ENCODE measurements at regions not wholly inside any gene's neighbourhood (a gene's known extent, or its start where the extent isn't known, plus 50 kb on each side); places are given as distances from the start of the nearest gene placed in this dataset.

DNA sequence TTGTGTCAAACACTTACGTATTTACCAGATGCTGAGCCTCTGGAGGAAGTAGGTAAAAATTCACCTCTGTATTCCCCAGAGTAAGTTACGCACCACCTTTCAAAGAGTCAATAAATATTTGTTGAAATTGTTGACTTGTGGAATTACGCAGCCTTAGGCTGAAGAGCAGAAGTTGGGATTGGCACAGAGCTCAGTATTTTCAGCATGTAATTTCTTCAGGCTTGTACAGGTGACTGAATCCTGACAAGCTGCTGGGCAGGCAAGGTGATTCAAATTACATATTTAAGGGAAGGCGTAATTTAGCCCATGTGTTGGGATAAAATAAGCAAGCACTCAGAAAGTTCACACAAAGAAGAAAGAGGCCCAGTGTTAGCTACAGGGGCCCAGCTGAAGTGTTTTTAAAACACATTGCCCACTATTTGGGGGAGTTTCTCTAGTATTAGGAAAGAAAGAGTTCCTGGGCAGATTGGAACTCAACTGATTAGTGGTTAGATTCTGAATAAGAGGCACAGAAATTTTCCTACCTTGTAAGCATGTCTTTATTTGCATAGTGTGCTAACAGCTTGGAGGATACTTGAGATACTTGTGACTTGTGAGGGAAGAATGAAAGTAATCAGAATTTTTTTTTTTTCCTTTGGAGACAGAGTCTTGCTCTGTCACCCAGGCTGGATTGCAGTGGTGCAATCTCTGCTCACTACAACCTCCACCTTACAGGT lies 165.3 kb upstream of the FBXL7 start:
- TF ChIP-seq, protein P1, sequence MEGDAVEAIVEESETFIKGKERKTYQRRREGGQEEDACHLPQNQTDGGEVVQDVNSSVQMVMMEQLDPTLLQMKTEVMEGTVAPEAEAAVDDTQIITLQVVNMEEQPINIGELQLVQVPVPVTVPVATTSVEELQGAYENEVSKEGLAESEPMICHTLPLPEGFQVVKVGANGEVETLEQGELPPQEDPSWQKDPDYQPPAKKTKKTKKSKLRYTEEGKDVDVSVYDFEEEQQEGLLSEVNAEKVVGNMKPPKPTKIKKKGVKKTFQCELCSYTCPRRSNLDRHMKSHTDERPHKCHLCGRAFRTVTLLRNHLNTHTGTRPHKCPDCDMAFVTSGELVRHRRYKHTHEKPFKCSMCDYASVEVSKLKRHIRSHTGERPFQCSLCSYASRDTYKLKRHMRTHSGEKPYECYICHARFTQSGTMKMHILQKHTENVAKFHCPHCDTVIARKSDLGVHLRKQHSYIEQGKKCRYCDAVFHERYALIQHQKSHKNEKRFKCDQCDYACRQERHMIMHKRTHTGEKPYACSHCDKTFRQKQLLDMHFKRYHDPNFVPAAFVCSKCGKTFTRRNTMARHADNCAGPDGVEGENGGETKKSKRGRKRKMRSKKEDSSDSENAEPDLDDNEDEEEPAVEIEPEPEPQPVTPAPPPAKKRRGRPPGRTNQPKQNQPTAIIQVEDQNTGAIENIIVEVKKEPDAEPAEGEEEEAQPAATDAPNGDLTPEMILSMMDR (IDR thresholded peaks at IDR 0.05; ENCODE audit: control insufficient read depth, insufficient read depth, low read depth, low read length, missing control alignments) = no peak
- DNase-seq (ENCODE audit: low read depth) = no peak
- no peak overlapping the region for H3K4me3 ChIP-seq (ENCODE audit: control insufficient read depth, low read depth, low read length)

DNA sequence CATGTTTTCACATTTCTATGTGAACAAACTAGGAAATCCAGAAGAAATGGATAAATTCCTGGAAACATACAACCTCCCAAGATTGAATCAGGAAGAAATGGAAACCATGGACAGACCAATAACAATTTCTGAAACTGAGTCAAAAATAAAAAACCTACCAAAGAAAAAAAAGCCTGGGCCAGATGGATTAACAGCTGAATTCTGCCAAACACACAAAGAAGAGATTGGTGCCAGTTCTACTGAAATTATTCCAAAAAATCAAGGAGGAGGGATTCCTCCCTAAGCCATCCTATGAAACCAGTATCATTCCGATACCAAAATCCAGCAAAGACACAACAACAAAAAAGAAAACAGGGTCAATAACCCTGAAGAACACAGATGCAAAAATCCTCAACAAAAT lies 166.9 kb upstream of the FBXL7 start:
- H3K4me3 ChIP-seq (ENCODE audit: control insufficient read depth, low read depth, low read length) = no peak overlapping the region
- DNase-seq (ENCODE audit: low read depth) = no peak
- TF ChIP-seq, protein P1 (IDR thresholded peaks at IDR 0.05; ENCODE audit: control insufficient read depth, insufficient read depth, low read depth, low read length, missing control alignments) = no peak

DNA sequence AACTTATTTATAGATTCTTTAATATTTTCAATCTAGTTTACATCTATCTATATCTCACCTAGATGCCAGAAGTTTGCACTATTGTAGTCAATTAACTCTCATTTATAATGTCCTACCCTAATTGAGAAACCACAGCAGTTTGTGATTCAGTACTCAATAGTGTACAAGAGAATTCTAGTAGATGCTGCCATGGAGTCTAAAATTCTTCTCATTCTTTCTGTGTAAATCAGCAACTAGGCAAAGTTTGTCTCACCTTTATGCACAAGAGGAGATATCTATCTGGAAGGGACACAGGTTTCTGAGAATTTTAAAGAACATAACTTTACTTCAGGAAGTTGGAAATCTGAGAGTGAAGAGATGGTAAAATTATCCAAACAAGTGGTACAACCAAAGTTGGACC lies 173.0 kb upstream of the FBXL7 start:
- TF ChIP-seq, protein P1 (IDR thresholded peaks at IDR 0.05; ENCODE audit: control insufficient read depth, insufficient read depth, low read depth, low read length, missing control alignments) = no peak
- H3K4me3 ChIP-seq (ENCODE audit: control insufficient read depth, low read depth, low read length) = no peak overlapping the region
- DNase-seq (ENCODE audit: low read depth) = no peak

DNA sequence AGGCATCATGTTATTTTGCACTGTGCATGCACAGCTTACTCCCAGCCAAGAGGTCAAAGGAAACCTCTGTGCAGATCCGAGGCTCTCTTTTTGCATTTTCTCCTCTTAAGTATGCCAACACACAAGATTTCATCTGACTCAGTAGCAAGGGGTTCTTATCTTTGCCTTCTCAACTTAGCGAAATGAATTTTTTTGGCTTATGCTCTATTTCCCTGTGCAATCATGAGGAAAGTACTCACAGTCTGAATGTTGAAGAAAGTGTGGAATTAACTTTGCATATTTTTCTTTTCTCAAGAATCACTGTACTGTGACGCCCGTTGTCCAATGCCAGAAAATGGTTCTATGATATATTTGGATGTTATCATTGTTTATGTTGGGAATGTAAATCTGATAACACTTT lies 173.5 kb upstream of the FBXL7 start:
- H3K4me3 ChIP-seq (ENCODE audit: control insufficient read depth, low read depth, low read length) = no peak overlapping the region
- DNase-seq (ENCODE audit: low read depth) = no peak
- TF ChIP-seq, protein P1 (IDR thresholded peaks at IDR 0.05; ENCODE audit: control insufficient read depth, insufficient read depth, low read depth, low read length, missing control alignments) = no peak

DNA sequence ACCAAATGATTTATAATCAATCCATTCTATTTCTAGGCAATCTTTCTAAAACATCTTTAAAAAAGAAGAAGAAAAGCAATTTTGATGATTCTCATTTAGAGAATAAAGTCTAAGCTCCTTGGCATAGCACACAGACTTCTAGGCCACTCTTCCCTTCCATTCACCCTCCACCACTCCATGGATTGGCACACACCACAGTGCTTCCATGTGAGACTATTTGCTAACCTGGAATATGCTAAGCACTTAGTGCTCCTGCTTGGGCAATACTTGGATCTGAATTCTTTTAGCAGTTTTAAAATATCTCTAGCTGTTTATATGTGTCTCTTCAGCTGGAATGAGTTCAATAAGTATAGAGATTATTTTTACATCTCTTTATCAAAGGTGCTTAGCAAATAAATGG lies 177.6 kb upstream of the FBXL7 start:
- DNase-seq (ENCODE audit: low read depth) = no peak
- TF ChIP-seq, protein P1 (IDR thresholded peaks at IDR 0.05; ENCODE audit: control insufficient read depth, insufficient read depth, low read depth, low read length, missing control alignments) = no peak
- no peak overlapping the region for H3K4me3 ChIP-seq (ENCODE audit: control insufficient read depth, low read depth, low read length)

DNA sequence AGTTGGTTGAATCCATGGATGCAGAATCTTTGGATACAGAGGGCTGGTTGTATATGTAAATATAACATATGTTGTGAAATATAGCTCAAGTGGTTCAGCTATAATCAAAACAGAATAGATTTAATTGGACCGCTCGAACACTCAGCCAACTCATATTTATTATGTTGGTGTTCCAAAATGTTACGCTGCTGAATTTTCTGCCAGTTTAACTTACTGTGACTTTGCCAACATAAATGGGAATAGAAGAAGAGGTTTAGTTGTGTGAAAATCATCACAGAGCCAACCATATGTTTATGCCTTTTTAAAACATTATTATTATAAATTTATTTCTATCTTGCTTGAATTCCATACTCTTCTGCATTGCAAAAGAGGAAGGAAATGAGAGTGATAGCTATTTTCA lies 178.2 kb upstream of the FBXL7 start:
- DNase-seq (ENCODE audit: low read depth) = no peak
- H3K4me3 ChIP-seq (ENCODE audit: control insufficient read depth, low read depth, low read length) = no peak overlapping the region
- TF ChIP-seq, protein P1 (IDR thresholded peaks at IDR 0.05; ENCODE audit: control insufficient read depth, insufficient read depth, low read depth, low read length, missing control alignments) = no peak

All from AG09309 (cell line).